ENCODE measurements at regions not wholly inside any gene's neighbourhood (a gene's known extent, or its start where the extent isn't known, plus 50 kb on each side); places are given as distances from the start of the nearest gene placed in this dataset.

GRCh38 chr12:46550266-46550879 is 177.8 kb upstream of the SLC38A2 start:
- TF ChIP-seq CTCF (conservative IDR thresholded peaks at IDR 0.05; ENCODE audit: low read depth, low read length) (no peak), EZH2 (IDR thresholded peaks at IDR 0.05; ENCODE audit: borderline replicate concordance, low read depth, low read length, poor library complexity, severe bottlenecking) (no peak)
